ENCODE measurements at regions not wholly inside any gene's neighbourhood (a gene's known extent, or its start where the extent isn't known, plus 50 kb on each side); places are given as distances from the start of the nearest gene placed in this dataset.

DNA sequence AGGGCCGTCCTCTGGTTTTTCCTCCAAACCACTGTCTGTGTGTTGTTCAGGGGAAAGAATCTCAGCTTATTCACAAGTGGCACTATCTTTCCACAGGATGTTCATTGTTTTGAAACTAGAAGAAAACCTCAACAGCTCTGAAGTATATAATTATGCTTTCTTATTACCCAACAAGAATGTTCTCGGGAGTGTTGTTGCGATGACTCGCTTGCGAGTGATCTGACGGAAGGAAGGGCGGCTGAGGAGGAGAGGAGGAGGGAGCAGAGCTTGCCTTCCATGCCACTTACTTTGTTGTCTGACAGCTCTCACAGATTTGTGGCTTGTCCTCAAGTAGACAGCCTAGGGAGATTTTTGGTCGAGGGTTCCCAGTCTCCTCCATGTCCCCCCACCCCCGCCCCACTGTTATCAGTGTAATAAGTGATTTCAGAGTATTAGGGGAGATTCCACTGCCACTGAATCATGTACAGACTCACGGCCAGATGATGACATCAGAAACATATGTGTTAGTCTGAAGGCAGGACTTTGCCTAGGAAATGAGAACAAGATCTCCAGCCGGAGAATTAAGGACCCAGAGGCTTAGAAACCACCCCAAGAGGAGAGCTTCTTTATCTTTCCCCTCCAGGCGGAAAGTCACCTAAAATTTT lies 80.7 kb upstream of the CCN6 start:
- no peak overlapping the region for H4K5ac ChIP-seq (ENCODE audit: insufficient read length, low read depth, low read length)
- no peaks in the 10 kb centered on the region for H3K23me2 ChIP-seq (ENCODE audit: insufficient read length, low read depth, low read length, poor library complexity, severe bottlenecking)
- no peak overlapping the region for H3K27ac Mint-ChIP-seq
- H4K91ac ChIP-seq (ENCODE audit: insufficient read length, low read depth, low read length), result no peak overlapping the region
- H4K8ac ChIP-seq (replicated peaks; ENCODE audit: insufficient read length, low read depth, low read length), result no peak overlapping the region
- no peaks in the 10 kb centered on the region for H3K79me2 ChIP-seq (ENCODE audit: insufficient read depth, low read length)
- H3K9me3 Mint-ChIP-seq, result no peaks in the 10 kb centered on the region
- H2BK15ac ChIP-seq (ENCODE audit: low read depth, low read length), result no peak overlapping the region
- no peak overlapping the region for H3K4me3 Mint-ChIP-seq
- H2BK120ac ChIP-seq (ENCODE audit: low read depth, low read length, poor library complexity, severe bottlenecking), result no peak overlapping the region
- H3K27ac ChIP-seq (ENCODE audit: insufficient read length, low read depth, low read length), result no peak overlapping the region
- no CpG with 5 or more reads among the region's 12 CpGs for WGBS (ENCODE audit: extremely low coverage, insufficient read length, low lambda C conversion rate)
- H3K27me3 Mint-ChIP-seq (ENCODE audit: low read depth), result peaks cover 3% of the 10 kb centered on the region
- H3K9ac ChIP-seq (ENCODE audit: extremely low read depth, insufficient read length, low read length), result no peak overlapping the region
- no peak overlapping the region for H2AK5ac ChIP-seq (ENCODE audit: insufficient read length, low read length)
- TF ChIP-seq, protein P1, sequence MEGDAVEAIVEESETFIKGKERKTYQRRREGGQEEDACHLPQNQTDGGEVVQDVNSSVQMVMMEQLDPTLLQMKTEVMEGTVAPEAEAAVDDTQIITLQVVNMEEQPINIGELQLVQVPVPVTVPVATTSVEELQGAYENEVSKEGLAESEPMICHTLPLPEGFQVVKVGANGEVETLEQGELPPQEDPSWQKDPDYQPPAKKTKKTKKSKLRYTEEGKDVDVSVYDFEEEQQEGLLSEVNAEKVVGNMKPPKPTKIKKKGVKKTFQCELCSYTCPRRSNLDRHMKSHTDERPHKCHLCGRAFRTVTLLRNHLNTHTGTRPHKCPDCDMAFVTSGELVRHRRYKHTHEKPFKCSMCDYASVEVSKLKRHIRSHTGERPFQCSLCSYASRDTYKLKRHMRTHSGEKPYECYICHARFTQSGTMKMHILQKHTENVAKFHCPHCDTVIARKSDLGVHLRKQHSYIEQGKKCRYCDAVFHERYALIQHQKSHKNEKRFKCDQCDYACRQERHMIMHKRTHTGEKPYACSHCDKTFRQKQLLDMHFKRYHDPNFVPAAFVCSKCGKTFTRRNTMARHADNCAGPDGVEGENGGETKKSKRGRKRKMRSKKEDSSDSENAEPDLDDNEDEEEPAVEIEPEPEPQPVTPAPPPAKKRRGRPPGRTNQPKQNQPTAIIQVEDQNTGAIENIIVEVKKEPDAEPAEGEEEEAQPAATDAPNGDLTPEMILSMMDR (conservative IDR thresholded peaks at IDR 0.05), result no peak
- no peak overlapping the region for H2AFZ ChIP-seq (ENCODE audit: low read length)
- H3T11ph ChIP-seq (ENCODE audit: low read length), result no peak overlapping the region
- H2BK20ac ChIP-seq (ENCODE audit: low read depth, low read length, poor library complexity, severe bottlenecking), result no peak overlapping the region
- H4K20me1 ChIP-seq (ENCODE audit: control insufficient read depth, insufficient read depth, insufficient read length), result no peaks in the 10 kb centered on the region
- H3K14ac ChIP-seq (ENCODE audit: insufficient read depth, low read length), result no peak overlapping the region
- H2BK5ac ChIP-seq (ENCODE audit: insufficient read length, low read length), result no peak overlapping the region
- H3K56ac ChIP-seq (ENCODE audit: insufficient read length, low read depth, low read length), result no peak overlapping the region
- H3K4me1 ChIP-seq (ENCODE audit: insufficient read depth, low read length), result no peaks in the 10 kb centered on the region
- H3K79me1 ChIP-seq (ENCODE audit: insufficient read depth, low read depth, low read length, poor library complexity, severe bottlenecking), result no peaks in the 10 kb centered on the region
- no peak overlapping the region for H3K23ac ChIP-seq (ENCODE audit: insufficient read length, low read depth, low read length)
- DNase-seq, result no peak
- no peaks in the 10 kb centered on the region for H3K9me3 ChIP-seq (ENCODE audit: control insufficient read depth, low read depth, low read length)
- no peak overlapping the region for H3K4me2 ChIP-seq (ENCODE audit: insufficient read depth, insufficient read length, low read length)
- H2BK12ac ChIP-seq (ENCODE audit: insufficient read length, low read depth, low read length), result no peak overlapping the region
- peaks cover 6 to 10% of the 10 kb centered on the region in 2 experiments for H3K4me1 Mint-ChIP-seq
- H3K4ac ChIP-seq (ENCODE audit: low read depth, low read length), result no peak overlapping the region
- H3K36me3 Mint-ChIP-seq (ENCODE audit: insufficient read depth in 1 of 3, low read depth in 3 of 3), result no peaks in the 10 kb centered on the region
- H3K27me3 ChIP-seq (ENCODE audit: insufficient read depth, low read length), result no peaks in the 10 kb centered on the region
- no peak overlapping the region for H3K18ac ChIP-seq (ENCODE audit: insufficient read length, low read depth, low read length)

All from H9 (cell line).